Activated CD8-positive, alpha-beta memory T cell treated with anti-CD3 and anti-CD28 coated beads, Interleukin-2, amount 50 U/mL, for 24 hours (primary cell): ENCODE measurements at regions not wholly inside any gene's neighbourhood (a gene's known extent, or its start where the extent isn't known, plus 50 kb on each side); places are given as distances from the start of the nearest gene placed in this dataset.
"Not testable (repeated sequence)": the region's sequence is repeated elsewhere in the genome, so short reads cannot be mapped to it uniquely, and the experiment has no call there.

Experiments
- DNase-seq: peaks from one replicate; pipeline ENCODE4 v3.0.0-alpha.2; 2020; ENCODE audit errors: extremely low read depth

- no peak for DNase-seq
Observed at GRCh38 chr15:96130734-96131133, 199.8 kb upstream of the NR2F2 start.

GRCh38 chr15:96132126-96132525 is 198.4 kb upstream of the NR2F2 start:
- DNase-seq = no peak

GRCh38 chr15:96135166-96136093 is 195.1 kb upstream of the NR2F2 start:
- no peak for DNase-seq

- no peak for DNase-seq
Observed at GRCh38 chr15:96138985-96139384, 191.5 kb upstream of the NR2F2 start.

GRCh38 chr15:96142498-96142897 is 188.0 kb upstream of the NR2F2 start:
- no peak for DNase-seq

GRCh38 chr15:96144734-96145133 is 185.8 kb upstream of the NR2F2 start:
- no peak for DNase-seq

GRCh38 chr15:96146726-96147125 is 183.8 kb upstream of the NR2F2 start:
- DNase-seq = no peak

- DNase-seq = no peak
Observed at GRCh38 chr15:96147267-96147666, 183.2 kb upstream of the NR2F2 start.

- no peak for DNase-seq
Observed at GRCh38 chr15:96150254-96150653, 180.2 kb upstream of the NR2F2 start.

- not testable (repeated sequence) for DNase-seq
Observed at GRCh38 chr15:96151749-96152148, 178.8 kb upstream of the NR2F2 start.

GRCh38 chr15:96153929-96154328 is 176.6 kb upstream of the NR2F2 start:
- DNase-seq = no peak

- DNase-seq = no peak
Observed at GRCh38 chr15:96158938-96159337, 171.6 kb upstream of the NR2F2 start.

GRCh38 chr15:96160269-96160668 is 170.2 kb upstream of the NR2F2 start:
- DNase-seq = no peak

- no peak for DNase-seq
Observed at GRCh38 chr15:96160800-96161199, 169.7 kb upstream of the NR2F2 start.

- DNase-seq = no peak
Observed at GRCh38 chr15:96162322-96162721, 168.2 kb upstream of the NR2F2 start.

GRCh38 chr15:96165081-96165480 is 165.4 kb upstream of the NR2F2 start:
- DNase-seq = no peak

- no peak for DNase-seq
Observed at GRCh38 chr15:96165775-96166174, 164.7 kb upstream of the NR2F2 start.

GRCh38 chr15:96166223-96167200 is 164.0 kb upstream of the NR2F2 start:
- DNase-seq = no peak

GRCh38 chr15:96170616-96170978 is 159.9 kb upstream of the NR2F2 start:
- DNase-seq = not testable (repeated sequence)

GRCh38 chr15:96170979-96171739 is 159.3 kb upstream of the NR2F2 start:
- no peak for DNase-seq

GRCh38 chr15:96171853-96172296 is 158.6 kb upstream of the NR2F2 start:
- DNase-seq = no peak

GRCh38 chr15:96172417-96172816 is 158.1 kb upstream of the NR2F2 start:
- DNase-seq = no peak
